ENCODE measurements at regions not wholly inside any gene's neighbourhood (a gene's known extent, or its start where the extent isn't known, plus 50 kb on each side); places are given as distances from the start of the nearest gene placed in this dataset.

DNA sequence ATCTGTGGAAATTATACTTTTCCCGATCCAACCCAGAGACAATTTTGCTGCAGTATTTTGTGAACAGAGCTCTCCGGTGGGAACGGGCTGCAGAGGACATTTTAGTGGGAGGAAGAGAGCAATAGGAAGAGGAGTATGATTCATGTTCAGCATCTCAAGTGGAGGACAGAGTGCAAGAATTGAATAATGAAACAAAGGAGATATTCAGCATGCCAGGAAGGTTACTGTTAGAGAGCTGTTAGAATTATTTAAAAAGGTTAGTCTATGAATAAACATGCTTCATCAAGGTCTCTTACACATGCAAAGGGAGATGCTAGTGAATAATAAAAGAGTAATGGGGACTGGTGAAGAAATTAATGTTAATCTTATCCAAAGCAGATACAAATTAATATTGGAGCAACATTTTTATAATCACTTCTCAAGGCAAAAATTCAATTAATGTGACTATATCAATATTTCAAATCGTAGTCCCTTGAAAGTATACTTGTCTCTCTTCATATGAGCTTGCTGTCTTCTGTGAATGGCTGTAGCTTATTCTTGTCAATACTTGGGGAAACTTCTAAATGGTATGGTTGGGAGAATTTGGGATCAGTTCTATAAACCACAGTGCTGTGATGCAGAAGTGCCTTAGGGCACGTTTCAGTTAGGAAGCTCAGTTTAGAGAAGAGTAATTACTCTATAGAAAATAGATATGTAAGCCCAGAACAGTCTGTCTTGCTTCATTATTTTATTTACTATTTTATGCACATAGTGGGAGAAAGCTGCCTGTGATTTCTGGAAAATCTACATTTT lies 1165.8 kb downstream of the OLFM4 start:
- Histone ChIP-seq H3K9ac (ENCODE audit: low read length in 3 of 3) (no peak overlapping the region), H3K27me3 (ENCODE audit: control insufficient read depth, insufficient read depth, low read length) (no peaks in the 10 kb centered on the region), H3K4me1 (ENCODE audit: control insufficient read depth in 2 of 3, insufficient read depth in 2 of 3, low read depth in 1 of 3, low read length in 3 of 3) (no peaks in the 10 kb centered on the region), H3K4me3 (ENCODE audit: low read length in 3 of 3) (no peak overlapping the region), H3K36me3 (ENCODE audit: control insufficient read depth in 2 of 3, insufficient read depth in 3 of 3, low read length in 3 of 3) (no peaks in the 10 kb centered on the region), H3K9me3 (ENCODE audit: control insufficient read depth in 2 of 3, insufficient read depth in 1 of 3, low read length in 3 of 3) (no peaks in the 10 kb centered on the region), H3K27ac (ENCODE audit: low read depth in 2 of 2, low read length in 2 of 2) (no peak overlapping the region)
- TF ChIP-seq CTCF (IDR thresholded peaks at IDR 0.05; ENCODE audit: borderline replicate concordance, extremely low read depth, insufficient read depth): no peak
- FAIRE-seq: no peak
- intact Hi-C loops (cut with DNase I): no loop called here
- DNase-seq: no peak

GRCh38 chr13:54196684-54197083 lies 1168.1 kb downstream of the OLFM4 start:
- no peak overlapping the region for H3K27ac ChIP-seq (ENCODE audit: low read depth in 2 of 2, low read length in 2 of 2)
- FAIRE-seq (no peak), DNase-seq (no peak)
- H3K9ac ChIP-seq (ENCODE audit: low read length in 3 of 3): no peak overlapping the region
- no peak for TF ChIP-seq CTCF (IDR thresholded peaks at IDR 0.05; ENCODE audit: borderline replicate concordance, extremely low read depth, insufficient read depth)
- no peaks in the 10 kb centered on the region for H3K36me3 ChIP-seq (ENCODE audit: control insufficient read depth in 2 of 3, insufficient read depth in 3 of 3, low read length in 3 of 3)
- no peak overlapping the region for H3K4me3 ChIP-seq (ENCODE audit: low read length in 3 of 3)
- no peaks in the 10 kb centered on the region for H3K9me3 ChIP-seq (ENCODE audit: control insufficient read depth in 2 of 3, insufficient read depth in 1 of 3, low read length in 3 of 3)
- no peaks in the 10 kb centered on the region for H3K4me1 ChIP-seq (ENCODE audit: control insufficient read depth in 2 of 3, insufficient read depth in 2 of 3, low read depth in 1 of 3, low read length in 3 of 3)
- H3K27me3 ChIP-seq (ENCODE audit: control insufficient read depth, insufficient read depth, low read length): no peaks in the 10 kb centered on the region
- intact Hi-C loops (cut with DNase I): no loop called here

GRCh38 chr13:54198911-54199310 lies 1170.3 kb downstream of the OLFM4 start:
- no peaks in the 10 kb centered on the region for H3K9me3 ChIP-seq (ENCODE audit: control insufficient read depth in 2 of 3, insufficient read depth in 1 of 3, low read length in 3 of 3)
- TF ChIP-seq CTCF (IDR thresholded peaks at IDR 0.05; ENCODE audit: borderline replicate concordance, extremely low read depth, insufficient read depth): no peak
- H3K27ac ChIP-seq (ENCODE audit: low read depth in 2 of 2, low read length in 2 of 2): no peak overlapping the region
- DNase-seq (no peak), FAIRE-seq (no peak)
- H3K9ac ChIP-seq (ENCODE audit: low read length in 3 of 3): no peak overlapping the region
- H3K36me3 ChIP-seq (ENCODE audit: control insufficient read depth in 2 of 3, insufficient read depth in 3 of 3, low read length in 3 of 3): no peaks in the 10 kb centered on the region
- no peak overlapping the region for H3K4me3 ChIP-seq (ENCODE audit: low read length in 3 of 3)
- no peaks in the 10 kb centered on the region for H3K4me1 ChIP-seq (ENCODE audit: control insufficient read depth in 2 of 3, insufficient read depth in 2 of 3, low read depth in 1 of 3, low read length in 3 of 3)
- no peaks in the 10 kb centered on the region for H3K27me3 ChIP-seq (ENCODE audit: control insufficient read depth, insufficient read depth, low read length)
- intact Hi-C loops (cut with DNase I): no loop called here

- no peak for FAIRE-seq
- no peaks in the 10 kb centered on the region for H3K27me3 ChIP-seq (ENCODE audit: control insufficient read depth, insufficient read depth, low read length)
- DNase-seq: no peak
- intact Hi-C loops (cut with DNase I): no loop called here
- H3K27ac ChIP-seq (ENCODE audit: low read depth in 2 of 2, low read length in 2 of 2): no peak overlapping the region
- no peaks in the 10 kb centered on the region for H3K4me1 ChIP-seq (ENCODE audit: control insufficient read depth in 2 of 3, insufficient read depth in 2 of 3, low read depth in 1 of 3, low read length in 3 of 3)
- H3K36me3 ChIP-seq (ENCODE audit: control insufficient read depth in 2 of 3, insufficient read depth in 3 of 3, low read length in 3 of 3): no peaks in the 10 kb centered on the region
- H3K4me3 ChIP-seq (ENCODE audit: low read length in 3 of 3): no peak overlapping the region
- no peak overlapping the region for H3K9ac ChIP-seq (ENCODE audit: low read length in 3 of 3)
- H3K9me3 ChIP-seq (ENCODE audit: control insufficient read depth in 2 of 3, insufficient read depth in 1 of 3, low read length in 3 of 3): no peaks in the 10 kb centered on the region
- TF ChIP-seq CTCF (IDR thresholded peaks at IDR 0.05; ENCODE audit: borderline replicate concordance, extremely low read depth, insufficient read depth): no peak
Measured at GRCh38 chr13:54206626-54207025, 1178.0 kb downstream of the OLFM4 start.

All from kidney (tissue), 13 donors.